ENCODE measurements at regions not wholly inside any gene's neighbourhood (a gene's known extent, or its start where the extent isn't known, plus 50 kb on each side); places are given as distances from the start of the nearest gene placed in this dataset.

GRCh38 chr6:164690241-164690640 lies 619.2 kb downstream of the C6orf118 start:
- H3K56ac ChIP-seq (ENCODE audit: extremely low read depth, insufficient read depth, low read length) = no peak overlapping the region
- H3K14ac ChIP-seq (replicated peaks; ENCODE audit: low read depth, low read length) = no peak overlapping the region
- no peak overlapping the region for H3K4me3 ChIP-seq (ENCODE audit: insufficient read depth, low read depth, low read length)
- H4K8ac ChIP-seq (ENCODE audit: low read depth in 2 of 2, low read length in 2 of 2) = no peak overlapping the region
- no peak overlapping the region for H2AFZ ChIP-seq (replicated peaks; ENCODE audit: low read length, poor library complexity)
- no peaks in the 10 kb centered on the region for H3K27me3 ChIP-seq (ENCODE audit: control insufficient read depth, insufficient read depth, low read length)
- H3K4ac ChIP-seq (ENCODE audit: low read depth, low read length) = no peak overlapping the region
- in situ Hi-C loops (cut with MboI; ENCODE audit: low sequenced_read_pairs) = no loop called here
- no peak overlapping the region for H2BK15ac ChIP-seq (ENCODE audit: low read depth, low read length)
- no peak for DNase-seq
- no peak overlapping the region for H3K27ac ChIP-seq (ENCODE audit: insufficient read depth, low read length)
- H3K4me1 ChIP-seq (ENCODE audit: control insufficient read depth, insufficient read depth, low read length) = no peaks in the 10 kb centered on the region
- ATAC-seq (ENCODE audit: low read depth) = no peak
- H3K9ac ChIP-seq (ENCODE audit: low read depth, low read length) = no peak overlapping the region
- H2AK5ac ChIP-seq (ENCODE audit: low read depth, low read length) = no peak overlapping the region
- H4K5ac ChIP-seq (ENCODE audit: low read depth, low read length) = no peak overlapping the region
- ChIA-PET CTCF (no interaction called here), POLR2A (ENCODE audit: unreplicated experiment) (no interaction called here)
- WGBS, 2 experiments (ENCODE audit: extremely low coverage in 2 of 2, insufficient read length in 1 of 2) = no CpG with 5 or more reads among the region's 5 CpGs
- BruUV-seq (replicated peaks) = no TSS peak
- H3K23ac ChIP-seq (ENCODE audit: low read depth, low read length) = no peak overlapping the region
- H3K18ac ChIP-seq (ENCODE audit: low read depth, low read length) = no peak overlapping the region
- no peaks in the 10 kb centered on the region for H3K36me3 ChIP-seq (ENCODE audit: control insufficient read depth, insufficient read depth, low read length)
- no peaks in the 10 kb centered on the region for H3K79me1 ChIP-seq (ENCODE audit: low read depth in 1 of 2, low read length in 2 of 2)
- H2BK120ac ChIP-seq (ENCODE audit: low read depth, low read length) = no peak overlapping the region
- H2BK5ac ChIP-seq (ENCODE audit: low read depth, low read length, poor library complexity, severe bottlenecking) = no peak overlapping the region
- H4K20me1 ChIP-seq (ENCODE audit: insufficient read depth, low read length) = no peaks in the 10 kb centered on the region
- no peak overlapping the region for H3K4me2 ChIP-seq (ENCODE audit: low read depth, low read length)
- H2AK9ac ChIP-seq (replicated peaks; ENCODE audit: low read depth, low read length, poor library complexity) = no peak overlapping the region
- H2BK20ac ChIP-seq (ENCODE audit: low read depth, low read length) = no peak overlapping the region
- TF ChIP-seq RFX5 (IDR thresholded peaks at IDR 0.05; ENCODE audit: low read depth, low read length) = no peak
- TF ChIP-seq CTCF (conservative IDR thresholded peaks at IDR 0.05; ENCODE audit: low read depth, low read length) = no peak
- TF ChIP-seq BHLHE40 (IDR thresholded peaks at IDR 0.05; ENCODE audit: low read depth, low read length) = no peak
- TF ChIP-seq MAFK (IDR thresholded peaks at IDR 0.05; ENCODE audit: low read depth, low read length) = no peak
- TF ChIP-seq NFE2L2 (IDR thresholded peaks at IDR 0.05; ENCODE audit: low read depth, low read length) = no peak
- TF ChIP-seq RAD21 (IDR thresholded peaks at IDR 0.05; ENCODE audit: low read length) = no peak
- TF ChIP-seq POLR2A (IDR thresholded peaks at IDR 0.05; ENCODE audit: low read depth, low read length) = no peak
- no peak for TF ChIP-seq RCOR1 (IDR thresholded peaks at IDR 0.05; ENCODE audit: insufficient replicate concordance, low read length)
- no peak for TF ChIP-seq ELK1 (IDR thresholded peaks at IDR 0.05; ENCODE audit: borderline replicate concordance, low read depth, low read length)
- no peak for TF ChIP-seq SMC3 (IDR thresholded peaks at IDR 0.05; ENCODE audit: low read depth, low read length)
- no peak for TF ChIP-seq MAZ (IDR thresholded peaks at IDR 0.05; ENCODE audit: borderline replicate concordance, low read depth, low read length)
- no peak for TF ChIP-seq CHD1 (IDR thresholded peaks at IDR 0.05; ENCODE audit: low read depth, low read length)
- no peak for TF ChIP-seq MXI1 (IDR thresholded peaks at IDR 0.05; ENCODE audit: borderline replicate concordance, low read depth, low read length)
- TF ChIP-seq FOS (IDR thresholded peaks at IDR 0.05; ENCODE audit: low read depth, low read length) = no peak
- intact Hi-C loops (cut with micrococcal nuclease) = no loop called here
- dilution Hi-C loops (cut with HindIII; ENCODE audit: low sequenced_read_pairs, unreplicated experiment) = no loop called here
- no peak overlapping the region for H4K91ac ChIP-seq (ENCODE audit: insufficient read depth, low read depth, low read length)
- H3K9me3 ChIP-seq (ENCODE audit: control insufficient read depth, insufficient read depth, low read length) = peaks cover 15% of the 10 kb centered on the region; the same call in 1 of the 2 replicates
- H3K9me1 ChIP-seq (ENCODE audit: insufficient read depth, low read length) = no peaks in the 10 kb centered on the region

All from IMR-90 (cell line).